ENCODE measurements at regions not wholly inside any gene's neighbourhood (a gene's known extent, or its start where the extent isn't known, plus 50 kb on each side); places are given as distances from the start of the nearest gene placed in this dataset.

DNA sequence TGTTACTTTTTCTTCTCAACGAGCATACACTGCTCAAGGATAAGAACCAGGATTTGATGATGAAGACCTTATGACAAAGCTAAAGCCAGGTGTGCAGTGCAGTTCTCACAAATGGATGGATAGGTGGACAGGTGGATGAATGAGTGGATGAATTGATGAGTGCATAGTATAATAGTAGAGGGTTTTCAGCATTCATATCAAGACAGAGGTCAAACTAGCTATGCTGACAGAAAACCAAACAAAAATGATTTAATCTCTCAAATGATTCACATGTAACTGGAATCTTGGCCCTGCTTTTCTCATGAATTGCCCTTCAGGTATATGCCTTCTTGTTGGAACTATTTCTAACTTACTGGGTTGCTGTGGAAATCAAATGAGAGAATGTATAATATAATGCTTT lies 240.9 kb downstream of the BCAT1 start:
- intact Hi-C loops (cut with DNase I; ENCODE audit: low total_unique reads) = loop anchor here (5.0 kb wide), 1 partner anchor 501 kb away; no protein-coding TSS in a partner anchor
- TF ChIP-seq CTCF (IDR thresholded peaks at IDR 0.05) (no peak), POLR2A (IDR thresholded peaks at IDR 0.05) (no peak), POLR2AphosphoS5 (IDR thresholded peaks at IDR 0.05) (no peak)
- H3K36me3 ChIP-seq = no peaks in the 10 kb centered on the region
- DNase-seq (ENCODE audit: low spot score in 2 of 2) = no peak
- no peak overlapping the region for H3K4me3 ChIP-seq
- H3K27me3 ChIP-seq = no peaks in the 10 kb centered on the region
- no peaks in the 10 kb centered on the region for H3K4me1 ChIP-seq
- H3K9me3 ChIP-seq = no peaks in the 10 kb centered on the region
- no peak overlapping the region for H3K27ac ChIP-seq

DNA sequence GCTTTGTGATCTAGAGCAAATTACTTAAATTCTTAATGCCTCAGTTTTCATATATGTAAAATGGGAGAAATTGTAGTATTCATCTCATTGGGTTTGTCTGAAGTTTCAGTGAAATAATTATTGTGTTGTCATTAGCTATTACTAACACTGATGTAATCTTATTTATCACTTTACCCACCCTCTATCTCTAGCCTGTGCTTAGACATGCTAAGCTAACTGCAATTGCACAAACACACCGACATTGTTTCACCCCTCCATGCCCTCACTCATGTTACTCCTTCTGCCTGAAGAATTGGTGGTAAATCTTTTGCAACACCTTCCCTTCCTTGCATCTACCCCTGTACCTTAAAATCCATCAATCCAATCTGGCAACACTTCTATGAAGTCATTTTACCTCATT lies 241.6 kb downstream of the BCAT1 start:
- H3K4me1 ChIP-seq = no peaks in the 10 kb centered on the region
- TF ChIP-seq POLR2AphosphoS5 (IDR thresholded peaks at IDR 0.05) (no peak), CTCF (IDR thresholded peaks at IDR 0.05) (no peak), POLR2A (IDR thresholded peaks at IDR 0.05) (no peak)
- H3K36me3 ChIP-seq = no peaks in the 10 kb centered on the region
- H3K9me3 ChIP-seq = no peaks in the 10 kb centered on the region
- no peak overlapping the region for H3K4me3 ChIP-seq
- intact Hi-C loops (cut with DNase I; ENCODE audit: low total_unique reads) = loop anchor here (5.0 kb wide), 1 partner anchor 500 kb away; no protein-coding TSS in a partner anchor
- no peak overlapping the region for H3K27ac ChIP-seq
- no peak for DNase-seq (ENCODE audit: low spot score in 2 of 2)
- no peaks in the 10 kb centered on the region for H3K27me3 ChIP-seq

- Histone ChIP-seq H3K9me3 (no peaks in the 10 kb centered on the region), H3K4me3 (no peak overlapping the region), H3K4me1 (no peaks in the 10 kb centered on the region), H3K27me3 (no peaks in the 10 kb centered on the region), H3K36me3 (no peaks in the 10 kb centered on the region), H3K27ac (no peak overlapping the region)
- no peak for DNase-seq (ENCODE audit: low spot score in 2 of 2)
- intact Hi-C loops (cut with DNase I; ENCODE audit: low total_unique reads) = loop anchor here (5.0 kb wide), 1 partner anchor 499 kb away; no protein-coding TSS in a partner anchor
- TF ChIP-seq CTCF (IDR thresholded peaks at IDR 0.05) = no peak
Measured at GRCh38 chr12:24705741-24706358, 243.1 kb downstream of the BCAT1 start.

- intact Hi-C loops (cut with DNase I; ENCODE audit: low total_unique reads) = loop anchor here (5.0 kb wide), 1 partner anchor 498 kb away; no protein-coding TSS in a partner anchor
- no peaks in the 10 kb centered on the region for H3K27me3 ChIP-seq
- H3K9me3 ChIP-seq = no peaks in the 10 kb centered on the region
- DNase-seq (ENCODE audit: low spot score in 2 of 2) = no peak
- H3K27ac ChIP-seq = no peak overlapping the region
- H3K4me1 ChIP-seq = no peaks in the 10 kb centered on the region
- no peaks in the 10 kb centered on the region for H3K36me3 ChIP-seq
- no peak overlapping the region for H3K4me3 ChIP-seq
- no peak for TF ChIP-seq CTCF (IDR thresholded peaks at IDR 0.05)
- no peak for TF ChIP-seq POLR2AphosphoS5 (IDR thresholded peaks at IDR 0.05)
- no peak for TF ChIP-seq POLR2A (IDR thresholded peaks at IDR 0.05)
Measured at GRCh38 chr12:24705216-24705615, 243.7 kb downstream of the BCAT1 start.

GRCh38 chr12:24701343-24701742 lies 247.6 kb downstream of the BCAT1 start:
- DNase-seq (ENCODE audit: low spot score in 2 of 2) = no peak
- H3K9me3 ChIP-seq = no peaks in the 10 kb centered on the region

More at GRCh38 chr12:24701343-24701742, 247.6 kb downstream of the BCAT1 start:
- TF ChIP-seq POLR2A (IDR thresholded peaks at IDR 0.05) (no peak), POLR2AphosphoS5 (IDR thresholded peaks at IDR 0.05) (no peak), CTCF (IDR thresholded peaks at IDR 0.05) (no peak)
- Histone ChIP-seq H3K27ac (no peak overlapping the region), H3K4me3 (no peak overlapping the region), H3K36me3 (no peaks in the 10 kb centered on the region), H3K4me1 (no peaks in the 10 kb centered on the region), H3K27me3 (no peaks in the 10 kb centered on the region)
- intact Hi-C loops (cut with DNase I; ENCODE audit: low total_unique reads) = no loop called here

Measured in breast epithelium (tissue), 4 donors.